ENCODE measurements at regions not wholly inside any gene's neighbourhood (a gene's known extent, or its start where the extent isn't known, plus 50 kb on each side); places are given as distances from the start of the nearest gene placed in this dataset.

GRCh38 chr5:5683174-5683573 is 260.7 kb downstream of the ICE1 start:
- no peak for DNase-seq

DNA sequence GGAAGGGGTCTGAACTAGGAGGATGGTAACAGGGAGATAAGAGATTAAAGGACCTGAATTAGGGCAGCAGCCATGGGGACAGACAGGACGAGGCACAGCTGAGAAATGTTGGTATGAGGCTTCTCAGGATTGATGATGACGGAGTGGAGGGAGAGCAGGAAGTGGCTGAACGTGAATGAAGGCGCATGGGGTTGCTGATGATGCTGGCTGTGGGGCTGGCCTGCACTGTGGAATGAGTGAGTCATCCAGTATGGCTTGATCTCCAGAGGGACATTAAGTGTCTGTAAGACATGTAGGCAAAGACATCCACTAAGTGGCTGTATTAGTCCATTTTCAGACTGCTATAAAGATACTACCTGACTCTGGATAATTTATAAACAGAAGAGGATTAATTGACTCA is 256.4 kb downstream of the ICE1 start:
- DNase-seq = no peak

- no peak for DNase-seq
Measured at GRCh38 chr5:5677738-5678137, 255.3 kb downstream of the ICE1 start.

GRCh38 chr5:5676218-5676617 is 253.7 kb downstream of the ICE1 start:
- no peak for DNase-seq

- DNase-seq = no peak
Measured at GRCh38 chr5:5675511-5675910, 253.0 kb downstream of the ICE1 start.

DNA sequence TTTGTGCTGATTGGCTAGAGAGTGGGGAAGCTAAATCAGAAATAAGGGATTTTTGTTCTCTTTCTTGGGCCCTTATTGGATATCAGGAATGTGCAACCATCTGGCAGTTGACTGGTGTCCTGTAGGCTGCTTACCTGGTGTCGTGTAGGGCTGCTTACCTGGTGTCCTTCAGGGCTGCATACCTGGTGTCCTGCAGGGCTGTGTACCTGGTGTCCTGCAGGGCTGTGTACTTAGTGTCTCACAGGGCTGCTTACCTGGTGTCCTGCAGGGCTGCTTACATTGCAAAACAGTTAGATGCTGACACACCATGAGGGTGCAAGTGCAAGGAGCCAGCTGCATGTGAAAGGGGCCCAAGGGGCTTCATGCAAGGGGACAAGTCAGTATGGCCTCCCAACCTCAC is 249.3 kb downstream of the ICE1 start:
- no peak for DNase-seq

- no peak for DNase-seq
Measured at GRCh38 chr5:5667136-5667554, 244.7 kb downstream of the ICE1 start.

- no peak for DNase-seq
Measured at GRCh38 chr5:5666369-5666768, 243.9 kb downstream of the ICE1 start.

GRCh38 chr5:5666076-5666365 is 243.5 kb downstream of the ICE1 start:
- no peak for DNase-seq

DNA sequence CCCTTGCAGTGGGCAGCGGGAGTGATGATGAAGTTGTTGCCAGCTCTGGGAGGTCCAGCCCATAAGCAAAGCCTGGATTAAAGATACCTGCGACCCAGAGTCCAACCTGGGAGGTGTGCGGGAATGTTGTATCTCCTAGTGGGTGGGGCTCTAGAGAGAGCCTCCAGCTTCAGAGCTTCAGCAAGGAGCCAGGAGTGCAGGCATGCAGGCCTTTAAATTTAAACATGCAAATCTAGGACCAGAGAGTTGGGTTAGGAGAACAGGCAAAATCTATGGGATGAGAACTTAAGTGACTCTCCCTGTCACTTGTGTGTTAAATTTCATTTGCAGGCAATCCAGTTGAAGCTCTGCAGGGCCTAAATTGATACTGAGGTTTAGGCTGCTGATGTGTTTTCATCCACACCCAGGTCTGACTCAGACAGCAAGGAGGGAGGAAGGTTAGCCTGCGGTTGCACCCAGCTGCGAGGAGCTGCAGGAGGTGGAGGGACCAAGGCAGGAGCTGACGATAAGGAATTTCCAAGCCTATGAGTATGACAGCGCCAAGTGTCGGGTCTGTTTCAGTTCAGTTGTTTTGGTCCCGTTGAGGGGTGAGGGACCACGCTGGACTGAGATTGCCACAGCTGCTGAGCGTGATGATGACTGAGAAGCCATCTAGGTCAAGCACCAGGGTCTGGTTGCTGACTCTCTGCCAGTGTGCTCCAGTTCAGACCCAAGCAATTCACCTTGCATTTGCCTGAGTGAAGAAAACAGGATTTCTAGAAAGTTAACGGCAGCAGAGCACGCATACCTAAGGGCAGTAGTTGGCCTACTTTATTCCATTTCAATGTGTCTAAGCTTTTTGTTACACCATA is 243.0 kb downstream of the ICE1 start:
- DNase-seq = no peak

- no peak for DNase-seq
Measured at GRCh38 chr5:5658889-5659465, 236.5 kb downstream of the ICE1 start.

- no peak for DNase-seq
Measured at GRCh38 chr5:5658226-5658625, 235.7 kb downstream of the ICE1 start.

GRCh38 chr5:5652181-5652580 is 229.7 kb downstream of the ICE1 start:
- no peak for DNase-seq

GRCh38 chr5:5650949-5651348 is 228.5 kb downstream of the ICE1 start:
- no peak for DNase-seq

DNA sequence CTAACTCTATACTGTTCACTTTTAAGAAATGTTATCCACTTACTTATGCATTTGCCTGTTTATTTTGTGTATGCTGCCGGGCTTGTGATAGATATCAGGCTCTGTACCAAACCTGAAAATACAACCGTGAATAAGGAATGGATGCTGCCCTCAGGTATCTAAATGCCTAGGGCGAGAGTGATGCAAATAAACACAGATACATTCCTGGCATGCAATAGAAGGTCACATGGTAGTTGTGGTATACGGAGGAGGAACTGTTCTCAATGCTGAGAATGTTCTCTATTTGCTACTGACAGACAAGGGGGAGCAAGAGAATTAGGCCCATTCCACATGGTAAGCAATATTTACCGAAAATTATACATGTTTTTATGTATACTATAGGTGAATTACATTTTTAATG is 227.8 kb downstream of the ICE1 start:
- no peak for DNase-seq

DNA sequence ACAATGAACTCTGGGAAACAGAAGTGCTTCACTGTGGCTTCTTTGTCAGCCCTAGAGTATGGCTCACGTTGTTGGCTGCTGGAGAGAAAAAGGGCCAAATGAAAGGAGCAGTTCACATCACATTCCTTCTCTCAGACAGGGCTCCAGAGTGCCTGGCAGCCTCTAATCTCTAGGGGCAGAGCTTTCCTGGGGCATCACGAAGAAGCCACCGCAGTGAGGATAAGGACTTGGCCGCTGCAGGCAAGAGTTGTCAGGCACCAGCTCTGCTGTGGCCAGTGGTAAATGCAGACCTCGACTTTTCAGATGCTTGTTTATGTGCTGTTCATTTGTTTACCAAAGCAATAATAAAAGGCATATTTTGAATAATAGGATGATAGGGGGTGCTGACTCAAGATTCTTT is 227.2 kb downstream of the ICE1 start:
- no peak for DNase-seq

GRCh38 chr5:5648694-5649093 is 226.2 kb downstream of the ICE1 start:
- DNase-seq = no peak

DNA sequence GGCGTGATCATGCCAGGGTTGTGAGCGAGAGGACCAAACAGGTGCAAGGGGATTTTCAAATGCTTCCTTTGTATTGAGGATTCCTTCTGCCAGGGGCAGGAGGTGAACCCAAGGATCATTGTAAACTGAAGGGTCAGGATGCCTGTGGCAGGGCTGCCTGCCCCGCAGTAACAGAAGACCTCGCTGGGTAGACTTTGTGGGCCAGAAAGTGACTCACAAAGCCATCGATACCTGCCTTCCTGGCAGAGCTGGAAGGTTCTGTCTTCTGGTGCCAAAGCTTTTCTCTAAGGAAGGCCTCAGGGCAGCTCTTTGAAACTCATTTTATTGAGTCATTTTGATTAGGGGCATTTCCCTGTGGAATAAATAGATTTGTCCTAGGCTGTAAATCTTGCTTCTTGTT is 223.4 kb downstream of the ICE1 start:
- DNase-seq = no peak

GRCh38 chr5:5645198-5645597 is 222.7 kb downstream of the ICE1 start:
- no peak for DNase-seq

- no peak for DNase-seq
Measured at GRCh38 chr5:5644249-5644648, 221.8 kb downstream of the ICE1 start.

DNA sequence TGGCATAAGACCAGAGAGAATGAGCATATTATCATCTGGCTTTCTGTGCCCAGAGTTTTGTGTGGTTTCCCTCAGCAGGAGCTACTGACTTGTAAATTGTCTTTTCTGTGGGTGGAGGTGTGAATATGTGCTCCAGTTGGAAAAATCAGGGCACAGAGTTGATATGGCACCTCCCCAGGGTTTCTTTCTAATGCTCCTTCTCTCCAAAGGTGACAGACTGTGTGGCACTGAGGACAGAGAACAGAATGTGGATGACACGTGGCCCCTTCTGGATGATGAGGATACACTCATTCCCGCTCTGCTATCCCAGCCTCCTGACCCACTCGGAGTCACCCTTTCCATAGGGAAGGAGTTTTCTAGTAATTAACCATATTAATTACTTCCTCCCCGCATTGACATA is 221.0 kb downstream of the ICE1 start:
- DNase-seq = no peak

- DNase-seq = no peak
Measured at GRCh38 chr5:5638211-5638610, 215.7 kb downstream of the ICE1 start.

GRCh38 chr5:5637173-5637572 is 214.7 kb downstream of the ICE1 start:
- no peak for DNase-seq

- DNase-seq = no peak
Measured at GRCh38 chr5:5634817-5635216, 212.3 kb downstream of the ICE1 start.
